Hepatocyte (in vitro differentiated cells): ENCODE measurements at regions not wholly inside any gene's neighbourhood (a gene's known extent, or its start where the extent isn't known, plus 50 kb on each side); places are given as distances from the start of the nearest gene placed in this dataset.
"Not testable (repeated sequence)": the region's sequence is repeated elsewhere in the genome, so short reads cannot be mapped to it uniquely, and the experiment has no call there.

Experiments
- DNase-seq: peaks from one replicate; pipeline ENCODE4 v3.0.0-alpha.2; 2016; ENCODE audit warnings: low spot score
- H2AFZ ChIP-seq: fragments of 200-600 bp; sonication (generic); 2 replicates; pipeline ENCODE4 v1.6.0; 2016; ENCODE audit warnings: antibody characterized with exemption, mild to moderate bottlenecking
- H3K27ac ChIP-seq: fragments of 200-600 bp; sonication (generic); 2 replicates; pipeline ENCODE4 v1.5.1; 2016; ENCODE audit warnings: mild to moderate bottlenecking
- H3K27me3 ChIP-seq: fragments of 200-600 bp; sonication (generic); 2 replicates; pipeline ENCODE4 v1.6.1; 2016
- H3K36me3 ChIP-seq: fragments of 200-600 bp; sonication (generic); replicated peaks from 2 replicates; pipeline ENCODE4 v1.5.1; 2016; ENCODE audit warnings: low read depth; ENCODE audit not compliant: insufficient read depth
- H3K4me1 ChIP-seq: fragments of 200-600 bp; sonication (generic); 2 replicates; pipeline ENCODE4 v1.5.1; 2016; ENCODE audit warnings: mild to moderate bottlenecking, moderate library complexity; ENCODE audit not compliant: insufficient read depth
- H3K4me2 ChIP-seq: fragments of 200-600 bp; sonication (generic); 2 replicates; pipeline ENCODE4 v1.6.0; 2016
- H3K4me3 ChIP-seq: fragments of 200-600 bp; sonication (generic); 2 replicates; pipeline ENCODE4 v1.5.1; 2016; ENCODE audit warnings: mild to moderate bottlenecking
- H3K79me2 ChIP-seq: fragments of 200-600 bp; sonication (generic); 2 replicates; pipeline ENCODE4 v1.6.0; 2017; ENCODE audit warnings: mild to moderate bottlenecking
- H3K9me2 ChIP-seq: fragments of 200-600 bp; sonication (generic); replicated peaks from 2 replicates; pipeline ENCODE4 v1.6.0; 2017; ENCODE audit warnings: mild to moderate bottlenecking; ENCODE audit not compliant: insufficient read depth
- H3K9me3 ChIP-seq: fragments of 200-600 bp; sonication (generic); 2 replicates; pipeline ENCODE4 v1.5.1; 2016; ENCODE audit warnings: low read depth, mild to moderate bottlenecking
- H4K20me1 ChIP-seq: fragments of 200-600 bp; sonication (generic); 2 replicates; pipeline ENCODE4 v1.6.0; 2016; ENCODE audit warnings: mild to moderate bottlenecking; ENCODE audit not compliant: insufficient read depth, poor library complexity, severe bottlenecking
- CTCF ChIP-seq: fragments of 200-600 bp; sonication (generic); IDR thresholded peaks from 2 replicates; pipeline ENCODE4 v1.5.1; 2016; ENCODE audit warnings: antibody characterized with exemption, mild to moderate bottlenecking; ENCODE audit not compliant: poor library complexity
- EZH2 ChIP-seq: fragments of 200-600 bp; sonication (generic); IDR thresholded peaks from 2 replicates; pipeline ENCODE4 v1.6.1; 2016; ENCODE audit warnings: antibody characterized with exemption, mild to moderate bottlenecking, borderline replicate concordance
- EZH2phosphoT487 ChIP-seq: fragments of 200-600 bp; sonication (generic); IDR thresholded peaks from one replicate; pipeline ENCODE4 v1.6.1; 2018; ENCODE audit warnings: antibody characterized with exemption, mild to moderate bottlenecking, low read depth, moderate library complexity; ENCODE audit not compliant: unreplicated experiment, severe bottlenecking
- WGBS: methylation state at CpG from one replicate; pipeline ENCODE4 v1.1.6; 2016; ENCODE audit warnings: low lambda C conversion rate; ENCODE audit errors: missing lambda C conversion rate; 5-methylcytosine and 5-hydroxymethylcytosine counted together

GRCh38 chr5:125452991-125453390 lies 706.6 kb upstream of the ZNF608 start:
- 64% methylated on average over 3 of the region's 3 CpGs for WGBS
- Histone ChIP-seq H3K79me2 (no peaks in the 10 kb centered on the region), H3K4me3 (no peak overlapping the region), H3K9me3 (no peaks in the 10 kb centered on the region), H3K27ac (no peak overlapping the region), H3K9me2 (no peaks in the 10 kb centered on the region), H2AFZ (no peak overlapping the region), H3K27me3 (no peaks in the 10 kb centered on the region), H4K20me1 (no peaks in the 10 kb centered on the region), H3K36me3 (no peaks in the 10 kb centered on the region), H3K4me2 (no peak overlapping the region), H3K4me1 (no peaks in the 10 kb centered on the region)
- no peak for TF ChIP-seq EZH2phosphoT487
- TF ChIP-seq EZH2: no peak
- no peak for TF ChIP-seq CTCF
- DNase-seq: no peak

GRCh38 chr5:125455041-125455440 lies 708.6 kb upstream of the ZNF608 start:
- 70% methylated on average over 1 of the region's 1 CpG for WGBS
- Histone ChIP-seq H3K36me3 (no peaks in the 10 kb centered on the region), H3K4me1 (no peaks in the 10 kb centered on the region), H2AFZ (no peak overlapping the region), H3K27me3 (no peaks in the 10 kb centered on the region), H3K4me2 (no peak overlapping the region), H3K27ac (no peak overlapping the region), H3K4me3 (no peak overlapping the region), H3K79me2 (no peaks in the 10 kb centered on the region), H3K9me2 (no peaks in the 10 kb centered on the region), H3K9me3 (no peaks in the 10 kb centered on the region), H4K20me1 (no peaks in the 10 kb centered on the region)
- TF ChIP-seq CTCF (no peak), EZH2phosphoT487 (no peak), EZH2 (no peak)
- no peak for DNase-seq

- not testable (repeated sequence) for H3K9me3 ChIP-seq, H3K4me3 ChIP-seq, H3K79me2 ChIP-seq, H4K20me1 ChIP-seq, H2AFZ ChIP-seq, H3K27me3 ChIP-seq, H3K9me2 ChIP-seq, H3K4me1 ChIP-seq, DNase-seq, H3K36me3 ChIP-seq, H3K4me2 ChIP-seq, H3K27ac ChIP-seq
- WGBS: 97% methylated on average over 4 of the region's 4 CpGs
Measured at GRCh38 chr5:125456005-125456404, 709.6 kb upstream of the ZNF608 start.

GRCh38 chr5:125457617-125458016 lies 711.2 kb upstream of the ZNF608 start:
- 81% methylated on average over 4 of the region's 4 CpGs for WGBS
- no peak overlapping the region for H3K4me3 ChIP-seq
- no peak overlapping the region for H2AFZ ChIP-seq
- no peaks in the 10 kb centered on the region for H3K9me3 ChIP-seq
- no peaks in the 10 kb centered on the region for H4K20me1 ChIP-seq
- no peaks in the 10 kb centered on the region for H3K79me2 ChIP-seq
- H3K9me2 ChIP-seq: no peaks in the 10 kb centered on the region
- no peaks in the 10 kb centered on the region for H3K4me1 ChIP-seq
- no peaks in the 10 kb centered on the region for H3K36me3 ChIP-seq
- H3K27ac ChIP-seq: no peak overlapping the region
- no peak for DNase-seq
- no peak overlapping the region for H3K4me2 ChIP-seq
- TF ChIP-seq EZH2phosphoT487: no peak
- no peak for TF ChIP-seq EZH2
- TF ChIP-seq CTCF: no peak
- H3K27me3 ChIP-seq: no peaks in the 10 kb centered on the region

GRCh38 chr5:125458949-125459348 lies 712.5 kb upstream of the ZNF608 start:
- H3K4me3 ChIP-seq, H3K9me2 ChIP-seq, DNase-seq, H3K4me1 ChIP-seq, H4K20me1 ChIP-seq, H3K4me2 ChIP-seq, H3K9me3 ChIP-seq, H2AFZ ChIP-seq, H3K36me3 ChIP-seq, H3K27ac ChIP-seq, H3K27me3 ChIP-seq, H3K79me2 ChIP-seq: not testable (repeated sequence)
- 96% methylated on average over 2 of the region's 2 CpGs for WGBS
